ENCODE measurements at regions not wholly inside any gene's neighbourhood (a gene's known extent, or its start where the extent isn't known, plus 50 kb on each side); places are given as distances from the start of the nearest gene placed in this dataset.
A peak's percentile ranks its signal among the peaks of the same experiment; 100 is the strongest.
"Not testable (repeated sequence)": the region's sequence is repeated elsewhere in the genome, so short reads cannot be mapped to it uniquely, and the experiment has no call there.

GRCh38 chr10:11691319-11691755 is 50.8 kb upstream of the ECHDC3 start:
- no peak for DNase-seq (ENCODE audit: low read depth)

GRCh38 chr10:11689945-11690736 is 52.0 kb upstream of the ECHDC3 start:
- DNase-seq (ENCODE audit: low read depth), result no peak

- DNase-seq (ENCODE audit: low read depth), result not testable (repeated sequence)
Observed at GRCh38 chr10:11688448-11688795, 53.8 kb upstream of the ECHDC3 start.

GRCh38 chr10:11687779-11688447 is 54.3 kb upstream of the ECHDC3 start:
- DNase-seq (ENCODE audit: low read depth), result no peak

- peak; percentile 40 for DNase-seq (ENCODE audit: low read depth)
Observed at GRCh38 chr10:11687357-11687771, 54.8 kb upstream of the ECHDC3 start.

- DNase-seq (ENCODE audit: low read depth), result peak; percentile 78
Observed at GRCh38 chr10:11685787-11686218, 56.4 kb upstream of the ECHDC3 start.

- DNase-seq (ENCODE audit: low read depth), result peak; percentile 91
Observed at GRCh38 chr10:11684717-11685645, 57.2 kb upstream of the ECHDC3 start.

GRCh38 chr10:11684341-11684716 is 57.9 kb upstream of the ECHDC3 start:
- DNase-seq (ENCODE audit: low read depth), result not testable (repeated sequence)

GRCh38 chr10:11683529-11684320 is 58.5 kb upstream of the ECHDC3 start:
- DNase-seq (ENCODE audit: low read depth), result peak; percentile 71

GRCh38 chr10:11682851-11683250 is 59.3 kb upstream of the ECHDC3 start:
- no peak for DNase-seq (ENCODE audit: low read depth)

- no peak for DNase-seq (ENCODE audit: low read depth)
Observed at GRCh38 chr10:11682267-11682683, 59.9 kb upstream of the ECHDC3 start.

GRCh38 chr10:11680496-11680895 is 61.7 kb upstream of the ECHDC3 start:
- no peak for DNase-seq (ENCODE audit: low read depth)

GRCh38 chr10:11679946-11680345 is 62.2 kb upstream of the ECHDC3 start:
- no peak for DNase-seq (ENCODE audit: low read depth)

GRCh38 chr10:11678074-11678793 is 63.9 kb upstream of the ECHDC3 start:
- peak; percentile 69 for DNase-seq (ENCODE audit: low read depth)

GRCh38 chr10:11677480-11677879 is 64.7 kb upstream of the ECHDC3 start:
- DNase-seq (ENCODE audit: low read depth), result no peak

- peak; percentile 41 for DNase-seq (ENCODE audit: low read depth)
Observed at GRCh38 chr10:11673346-11674280, 62.2 kb upstream of the USP6NL start.

GRCh38 chr10:11672836-11673235 is 61.4 kb upstream of the USP6NL start:
- no peak for DNase-seq (ENCODE audit: low read depth)

- no peak for DNase-seq (ENCODE audit: low read depth)
Observed at GRCh38 chr10:11670381-11670780, 58.9 kb upstream of the USP6NL start.

- no peak for DNase-seq (ENCODE audit: low read depth)
Observed at GRCh38 chr10:11668847-11669610, 57.6 kb upstream of the USP6NL start.

Measured in RPMI7951 (cell line).